Stimulated activated CD4-positive, alpha-beta T cell treated with anti-CD3 and anti-CD28 coated beads, Interleukin-1b, Interleukin-23, amount 100 ng/mL, for 4 hours (primary cell): ENCODE measurements at regions not wholly inside any gene's neighbourhood (a gene's known extent, or its start where the extent isn't known, plus 50 kb on each side); places are given as distances from the start of the nearest gene placed in this dataset.

Experiments
- DNase-seq, 2 donors: peaks; one replicate each; pipeline ENCODE4 v3.0.0-alpha.2; 2020; ENCODE audit warnings: low read depth in 2 of 2

GRCh38 chr6:97586344-97586743 is 303.3 kb upstream of the MMS22L start:
- DNase-seq, result no peak

GRCh38 chr6:97591955-97592354 is 308.9 kb upstream of the MMS22L start:
- no peak for DNase-seq

DNA sequence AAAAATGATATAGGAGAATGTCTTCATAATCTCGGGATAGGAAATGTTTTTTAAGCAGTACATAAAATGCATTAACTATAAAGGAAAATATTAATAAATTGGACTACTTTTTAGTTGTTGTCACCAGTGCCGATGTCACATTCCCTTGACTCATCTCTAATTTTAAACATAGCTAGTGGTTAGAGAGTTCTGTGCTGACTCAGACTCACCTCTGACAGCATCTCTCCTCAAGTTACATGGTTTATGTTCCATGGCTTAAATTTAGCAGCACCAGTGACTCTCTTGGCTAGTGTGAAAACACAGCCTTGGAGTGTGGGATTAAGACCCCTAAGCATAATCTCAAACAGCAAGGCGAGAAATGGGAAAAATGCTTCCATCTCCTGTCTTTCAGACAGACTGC is 311.8 kb upstream of the MMS22L start:
- no peak for DNase-seq

- DNase-seq, result no peak
Observed at GRCh38 chr6:97621111-97621510, 338.1 kb upstream of the MMS22L start.

DNA sequence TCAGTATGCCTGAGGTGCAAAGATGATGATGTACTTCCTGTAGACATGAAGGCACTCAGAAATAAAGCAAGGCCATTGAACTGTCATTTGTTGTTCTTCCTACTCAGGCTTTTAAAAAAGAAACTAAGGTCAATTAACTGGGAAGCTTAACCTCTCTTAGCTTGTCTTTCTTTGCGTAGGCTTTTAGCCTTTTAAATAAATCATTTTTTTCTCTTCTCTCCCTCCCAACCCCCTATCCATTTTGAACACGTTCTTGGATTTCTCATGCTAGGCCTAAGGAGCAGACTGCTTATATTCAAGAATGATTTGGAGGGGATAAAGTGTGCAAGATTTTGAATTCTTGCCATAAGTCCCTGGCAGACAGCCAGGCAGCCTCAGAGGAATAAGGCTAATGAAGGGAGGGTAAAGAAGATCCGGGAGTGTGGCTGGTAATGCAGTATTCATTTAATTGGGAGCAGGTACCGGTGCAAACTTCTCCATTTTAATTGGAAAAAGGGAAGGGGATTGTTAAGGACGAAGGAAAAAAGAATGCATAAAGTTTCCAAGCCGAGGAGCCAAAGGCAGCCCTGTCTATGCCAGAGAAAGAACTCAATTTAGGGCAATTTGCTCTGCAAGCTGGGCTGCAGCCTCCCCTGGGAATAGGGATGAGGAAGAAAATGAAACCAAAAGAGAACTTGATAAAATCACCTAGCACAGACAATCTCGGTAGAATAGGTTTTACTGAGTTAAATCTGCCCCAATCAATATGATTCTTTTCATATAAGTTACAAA is 343.8 kb upstream of the MMS22L start:
- no peak for DNase-seq

GRCh38 chr6:97629180-97629579 is 346.2 kb upstream of the MMS22L start:
- no peak for DNase-seq

GRCh38 chr6:97630604-97631003 is 347.6 kb upstream of the MMS22L start:
- DNase-seq, result no peak

GRCh38 chr6:97632341-97632740 is 349.3 kb upstream of the MMS22L start:
- DNase-seq, result no peak

DNA sequence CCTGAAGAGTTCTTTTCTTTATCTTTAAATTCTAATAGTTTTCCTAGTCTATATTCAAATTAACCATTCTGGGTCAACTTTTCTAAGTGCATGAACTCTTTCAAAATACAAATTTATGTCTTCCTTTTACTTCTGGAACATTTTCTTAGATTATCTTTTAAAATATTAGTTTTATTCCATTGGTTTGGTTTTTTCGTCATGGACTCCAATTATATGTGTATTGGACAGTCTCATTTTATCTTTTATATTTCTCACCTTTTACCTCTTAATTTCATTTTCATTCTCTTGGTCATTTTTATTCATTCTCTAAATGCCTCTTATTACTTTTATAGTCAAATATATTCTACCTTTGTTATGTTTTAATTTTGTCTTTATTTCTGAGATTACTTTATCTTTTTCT is 356.7 kb upstream of the MMS22L start:
- DNase-seq, result no peak

DNA sequence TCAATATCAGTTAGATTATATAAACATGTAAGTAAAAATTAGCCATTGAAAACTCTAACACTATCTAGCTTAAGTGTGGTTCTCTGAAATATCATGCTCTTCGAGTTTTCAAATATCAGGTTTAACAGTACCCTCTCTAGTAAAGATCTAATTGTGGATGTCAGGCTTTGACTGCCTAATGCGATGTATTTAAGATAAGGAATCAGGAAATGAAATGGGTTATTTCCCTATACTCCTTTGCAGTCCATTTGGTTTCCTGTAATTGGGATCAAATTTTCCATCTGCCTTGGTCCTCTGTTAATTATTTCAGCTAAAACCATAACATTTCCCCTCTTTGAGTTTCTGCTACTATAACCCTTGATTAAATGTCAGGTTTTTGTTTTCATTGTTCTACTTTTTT is 361.3 kb upstream of the MMS22L start:
- no peak for DNase-seq

DNA sequence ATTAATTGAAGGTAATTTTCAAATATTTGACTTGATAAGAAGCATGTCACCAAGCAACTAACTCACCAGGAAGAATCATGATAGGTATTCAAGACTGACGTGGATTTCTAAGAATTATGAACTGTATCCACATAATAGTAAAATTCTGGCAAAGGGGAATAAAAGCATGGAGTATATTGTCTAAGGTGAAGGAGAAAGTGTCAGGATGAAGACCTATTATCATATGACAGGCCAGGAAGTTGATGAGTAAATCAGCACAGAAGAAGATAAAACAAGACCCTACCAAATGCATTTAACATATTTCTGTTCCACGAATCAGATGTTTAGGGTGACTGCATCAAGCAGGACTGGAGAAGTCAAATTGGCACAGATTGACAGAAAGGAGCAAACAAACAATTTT is 362.7 kb upstream of the MMS22L start:
- no peak for DNase-seq

GRCh38 chr6:97653076-97653475 is 370.1 kb upstream of the MMS22L start:
- DNase-seq, result no peak

DNA sequence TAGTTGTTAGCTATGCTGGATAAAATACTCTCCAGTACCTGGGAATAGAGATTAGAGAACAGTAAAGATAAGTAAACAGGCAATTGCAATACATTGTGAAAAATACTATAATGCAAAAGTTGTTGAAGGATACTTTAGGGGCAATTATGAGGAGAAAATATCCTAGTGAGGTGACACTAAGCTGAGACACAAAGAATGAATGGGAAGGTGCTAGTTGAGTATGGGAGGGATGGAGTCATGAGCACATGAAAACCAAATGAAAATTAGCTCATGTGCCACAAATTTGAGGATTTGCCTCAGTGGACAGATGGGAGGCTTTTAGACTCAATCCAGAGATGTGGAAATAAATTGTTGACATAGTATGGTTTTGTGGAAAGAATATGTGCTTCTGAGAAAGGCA is 370.5 kb upstream of the MMS22L start:
- no peak for DNase-seq

DNA sequence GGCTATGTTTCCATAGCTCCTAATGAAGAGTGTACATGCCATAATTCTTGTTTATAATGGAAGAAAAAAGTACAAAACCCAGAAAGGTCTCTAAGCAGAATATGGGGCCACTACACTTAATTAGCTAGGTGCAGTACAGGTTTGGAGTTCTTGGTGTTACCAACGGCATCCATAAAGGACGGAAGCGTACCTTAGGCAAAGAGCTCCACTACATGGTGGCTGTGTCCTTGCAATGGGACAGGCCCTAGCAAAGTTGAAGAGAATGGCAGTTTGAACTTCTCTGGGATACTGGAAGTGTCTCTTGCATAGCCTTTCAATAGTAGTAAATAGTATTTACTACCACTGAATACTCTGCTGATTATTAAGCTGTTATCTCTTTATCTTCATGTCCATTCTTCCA is 371.7 kb upstream of the MMS22L start:
- DNase-seq, result no peak

DNA sequence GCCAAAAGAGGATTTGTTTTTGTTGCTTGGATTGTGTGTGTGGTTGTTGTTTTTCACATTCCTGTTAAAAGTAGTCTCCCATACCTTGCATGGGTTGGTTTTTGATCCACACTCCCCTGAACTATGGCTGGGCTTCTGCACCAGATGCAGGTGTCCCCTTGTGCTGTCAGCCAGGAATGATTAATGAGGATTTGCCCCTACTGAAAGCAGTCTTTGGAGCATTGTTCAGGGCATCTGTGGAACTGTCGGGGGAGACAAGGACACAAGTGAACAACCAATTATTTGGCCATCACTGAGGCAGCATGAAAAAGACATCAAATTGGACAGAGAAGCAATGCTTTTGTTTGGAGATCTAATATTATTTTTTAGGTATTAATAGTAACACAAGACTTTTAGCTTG is 373.2 kb upstream of the MMS22L start:
- DNase-seq, result no peak

DNA sequence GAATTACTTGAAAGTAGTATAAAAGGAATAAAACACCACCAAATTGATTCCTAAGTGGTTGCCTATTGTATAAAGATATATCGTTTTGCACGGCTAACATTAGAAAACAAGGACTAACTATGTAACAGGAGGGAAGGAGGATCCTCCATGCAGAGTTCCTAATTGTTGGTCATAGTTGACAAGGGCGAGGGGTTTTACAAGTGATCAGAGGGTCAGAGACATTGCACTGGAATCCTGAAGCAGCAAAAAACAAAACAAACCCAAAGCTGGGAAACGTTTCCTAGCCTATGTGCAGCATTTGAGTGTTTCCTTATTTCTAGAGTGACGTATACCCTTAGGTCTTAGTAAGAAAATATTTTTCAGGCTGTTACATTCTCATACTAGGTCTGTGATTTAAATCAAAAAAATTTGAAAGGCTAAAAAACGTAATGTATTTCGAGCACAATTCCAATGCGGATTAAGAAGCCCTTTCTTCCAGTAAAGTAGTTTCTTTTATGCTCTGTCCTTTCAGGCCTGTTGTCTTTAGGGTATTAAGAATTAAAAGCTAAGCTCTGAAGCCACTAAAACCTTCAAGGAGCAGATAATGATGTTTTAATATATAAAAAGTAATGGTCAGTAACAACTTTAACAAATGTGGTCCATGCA is 373.8 kb upstream of the MMS22L start:
- DNase-seq, result no peak

DNA sequence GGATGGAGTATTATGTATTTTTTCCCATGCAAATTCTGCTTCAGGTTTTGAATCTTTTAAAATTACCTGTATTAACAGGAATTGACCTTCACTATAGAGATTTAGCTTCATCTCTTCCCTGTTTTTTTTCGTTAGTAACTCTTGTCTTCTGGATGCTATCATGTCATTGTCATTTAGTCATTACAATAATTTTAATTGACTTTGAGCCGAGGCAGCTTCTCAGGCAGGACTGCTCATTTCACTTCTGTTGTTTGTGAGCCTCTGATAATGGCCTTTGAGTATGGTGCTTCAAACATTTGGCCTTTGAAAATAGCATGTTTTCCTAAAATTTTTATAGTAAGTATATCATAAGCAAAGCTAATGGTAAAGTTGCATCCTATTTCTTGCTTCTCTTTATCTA is 375.1 kb upstream of the MMS22L start:
- DNase-seq, result no peak

DNA sequence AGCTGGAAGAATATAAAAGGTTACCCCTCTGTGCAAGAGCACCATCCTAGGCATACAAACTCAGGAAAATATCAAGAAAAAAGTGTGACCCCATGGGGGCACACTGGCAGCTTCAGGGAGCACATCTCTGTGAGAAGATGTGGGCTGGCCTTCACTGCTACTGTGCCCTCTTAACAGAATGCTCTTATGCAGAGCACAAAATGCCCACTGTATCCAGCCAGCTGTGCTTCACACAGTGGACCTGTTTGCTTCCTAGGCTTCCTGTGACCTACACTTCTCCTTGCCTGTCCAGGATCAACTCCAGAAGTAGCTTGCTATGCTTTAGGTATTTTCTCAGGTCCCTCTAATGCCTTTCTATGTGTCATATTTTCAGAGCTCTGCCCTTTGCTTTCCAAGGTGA is 380.2 kb upstream of the MMS22L start:
- DNase-seq, result no peak

GRCh38 chr6:97665446-97665845 is 382.4 kb upstream of the MMS22L start:
- no peak for DNase-seq

- DNase-seq, result no peak
Observed at GRCh38 chr6:97666889-97667288, 383.9 kb upstream of the MMS22L start.

DNA sequence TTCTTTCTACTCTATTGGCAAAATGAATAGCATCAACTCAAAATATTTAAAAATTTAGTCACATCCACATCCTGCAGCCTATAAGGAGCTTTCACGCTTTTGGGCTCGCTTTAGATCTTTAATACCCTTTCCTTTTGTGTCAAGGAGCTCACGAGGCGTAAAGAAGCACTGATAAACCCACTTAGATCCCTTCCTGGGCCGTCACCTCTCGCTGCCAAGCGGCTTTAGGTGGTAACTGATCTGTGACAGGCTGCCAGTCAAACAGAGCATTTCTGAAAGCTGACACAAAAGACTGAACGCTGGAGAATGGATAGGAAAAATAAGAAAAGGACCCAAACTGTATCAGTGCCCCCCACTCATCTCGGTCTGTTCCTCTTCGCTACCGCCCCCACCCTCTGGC is 385.7 kb upstream of the MMS22L start:
- DNase-seq, result no peak

DNA sequence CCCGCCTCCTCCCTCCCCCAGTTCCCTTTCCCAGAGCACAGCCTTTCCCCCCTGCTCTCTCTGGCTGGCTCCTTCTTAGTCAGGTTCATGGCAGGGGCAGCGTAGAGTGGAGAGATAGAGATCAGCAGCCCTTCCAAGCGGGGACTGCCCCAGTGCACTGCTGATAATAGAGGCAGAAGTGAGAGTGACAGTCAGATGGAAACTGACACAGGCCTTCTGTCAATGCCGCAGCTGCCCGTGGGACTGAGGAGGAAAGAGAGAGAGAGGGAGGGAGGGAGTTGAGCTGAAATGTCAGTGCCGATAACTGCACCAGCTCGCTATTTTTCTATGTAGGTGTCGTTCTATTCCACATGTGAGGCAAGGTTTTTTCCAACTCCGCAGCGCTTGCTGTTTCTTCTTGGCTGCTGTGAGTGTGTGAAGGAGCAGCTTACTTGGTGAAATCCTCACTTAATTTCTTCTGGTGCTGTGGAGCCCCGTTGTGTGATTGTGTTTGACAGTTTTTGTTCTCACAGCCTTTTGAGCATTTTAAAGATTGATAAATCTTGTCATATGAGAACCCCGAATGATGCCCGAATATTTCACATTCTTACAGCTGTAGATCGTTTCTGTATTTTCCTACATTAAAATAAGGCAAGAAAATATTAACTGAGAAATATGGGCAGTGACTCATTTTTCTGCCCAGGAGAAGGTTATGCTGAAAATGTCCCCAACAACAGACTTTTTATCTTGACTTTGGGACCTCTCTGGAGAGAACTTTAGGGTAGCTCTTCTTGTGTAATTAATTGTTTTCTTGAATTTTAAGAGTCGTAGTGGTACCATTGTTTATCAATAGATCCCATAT is 386.4 kb upstream of the MMS22L start:
- no peak for DNase-seq

DNA sequence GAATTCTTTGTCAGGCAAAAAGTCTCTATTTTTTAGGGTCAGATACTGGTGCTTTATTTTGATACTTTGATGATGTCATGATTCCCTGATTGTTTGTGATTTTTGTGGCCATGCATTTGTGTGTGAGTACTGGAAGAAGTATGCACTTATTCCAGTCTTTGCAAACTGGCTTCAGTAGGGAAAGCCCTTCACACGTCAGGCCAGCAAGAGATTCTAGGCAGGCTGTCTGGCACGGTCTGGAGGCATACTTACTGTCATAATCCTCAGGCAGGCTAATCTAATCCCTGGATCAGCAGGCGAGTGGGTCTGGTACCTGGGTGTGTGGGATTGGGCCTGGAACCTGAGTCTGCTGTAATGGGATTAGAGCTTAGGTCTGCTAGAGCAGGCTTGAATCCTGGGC is 391.8 kb upstream of the MMS22L start:
- DNase-seq, result no peak
